H9 (cell line): ENCODE measurements at regions not wholly inside any gene's neighbourhood (a gene's known extent, or its start where the extent isn't known, plus 50 kb on each side); places are given as distances from the start of the nearest gene placed in this dataset.

Experiments
- DNase-seq: peaks from one replicate; pipeline ENCODE4 v3.0.0-alpha.2; 2017
- H2AFZ ChIP-seq: one replicate; pipeline ENCODE4 v1.6.1; 2013; ENCODE audit warnings: mild to moderate bottlenecking, low read length, control low read depth, moderate library complexity
- H2AK5ac ChIP-seq: 2 replicates; pipeline ENCODE4 v1.6.1; 2013; ENCODE audit warnings: low read length, control low read depth, mixed read lengths; ENCODE audit not compliant: insufficient read length
- H2BK120ac ChIP-seq: one replicate; pipeline ENCODE4 v1.6.1; 2013; ENCODE audit warnings: low read depth, mild to moderate bottlenecking, low read length, control low read depth, inconsistent platforms; ENCODE audit not compliant: poor library complexity, severe bottlenecking
- H2BK12ac ChIP-seq: 2 replicates; pipeline ENCODE4 v1.6.1; 2013; ENCODE audit warnings: low read length, control low read depth, mixed read lengths, low read depth; ENCODE audit not compliant: insufficient read length
- H2BK15ac ChIP-seq: 2 replicates; pipeline ENCODE4 v1.6.1; 2013; ENCODE audit warnings: low read depth, low read length, control low read depth
- H2BK20ac ChIP-seq: one replicate; pipeline ENCODE4 v1.6.1; 2013; ENCODE audit warnings: low read depth, mild to moderate bottlenecking, low read length, control low read depth, inconsistent platforms; ENCODE audit not compliant: poor library complexity, severe bottlenecking
- H2BK5ac ChIP-seq: 2 replicates; pipeline ENCODE4 v1.6.1; 2013; ENCODE audit warnings: low read length, control low read depth, mixed read lengths; ENCODE audit not compliant: insufficient read length
- H3K14ac ChIP-seq: 2 replicates; pipeline ENCODE4 v1.6.1; 2013; ENCODE audit warnings: low read length, control low read depth; ENCODE audit not compliant: insufficient read depth
- H3K18ac ChIP-seq: 2 replicates; pipeline ENCODE4 v1.6.1; 2013; ENCODE audit warnings: low read depth, mild to moderate bottlenecking, mixed read lengths, low read length, control low read depth; ENCODE audit not compliant: insufficient read length
- H3K23ac ChIP-seq: 2 replicates; pipeline ENCODE4 v1.6.1; 2013; ENCODE audit warnings: low read length, control low read depth, mixed read lengths, low read depth; ENCODE audit not compliant: insufficient read length
- H3K23me2 ChIP-seq: 2 replicates; pipeline ENCODE4 v1.6.1; 2013; ENCODE audit warnings: low read depth, mild to moderate bottlenecking, mixed read lengths, low read length, control low read depth; ENCODE audit not compliant: insufficient read length, poor library complexity, severe bottlenecking
- H3K27ac ChIP-seq: 2 replicates; pipeline ENCODE4 v1.5.1; 2013; ENCODE audit warnings: low read length, control low read depth, mixed read lengths, low read depth; ENCODE audit not compliant: insufficient read length
- H3K27me3 ChIP-seq: 2 replicates; pipeline ENCODE4 v1.6.1; 2013; ENCODE audit warnings: low read length, control low read depth, inconsistent platforms; ENCODE audit not compliant: insufficient read depth
- H3K4ac ChIP-seq: 2 replicates; pipeline ENCODE4 v1.6.1; 2013; ENCODE audit warnings: low read depth, mild to moderate bottlenecking, control low read depth, inconsistent platforms, low read length, moderate library complexity
- H3K4me1 ChIP-seq: 2 replicates; pipeline ENCODE4 v1.6.1; 2013; ENCODE audit warnings: low read length, control low read depth, inconsistent platforms; ENCODE audit not compliant: insufficient read depth
- H3K4me2 ChIP-seq: 2 replicates; pipeline ENCODE4 v1.6.1; 2013; ENCODE audit warnings: low read length, control low read depth, mixed read lengths; ENCODE audit not compliant: insufficient read length, insufficient read depth
- H3K56ac ChIP-seq: 2 replicates; pipeline ENCODE4 v1.6.1; 2013; ENCODE audit warnings: low read depth, mild to moderate bottlenecking, mixed read lengths, low read length, control low read depth; ENCODE audit not compliant: insufficient read length
- H3K79me1 ChIP-seq: 2 replicates; pipeline ENCODE4 v1.6.1; 2013; ENCODE audit warnings: low read depth, mild to moderate bottlenecking, moderate library complexity, low read length, control low read depth, inconsistent platforms; ENCODE audit not compliant: insufficient read depth, poor library complexity, severe bottlenecking
- H3K79me2 ChIP-seq: 2 replicates; pipeline ENCODE4 v1.6.1; 2013; ENCODE audit warnings: low read length, control low read depth, inconsistent platforms; ENCODE audit not compliant: insufficient read depth
- H3K9ac ChIP-seq: 2 replicates; pipeline ENCODE4 v1.6.1; 2013; ENCODE audit warnings: low read length, control low read depth, mixed read lengths; ENCODE audit not compliant: insufficient read length; ENCODE audit errors: extremely low read depth
- H3K9me3 ChIP-seq: one replicate; pipeline ENCODE4 v1.6.1; 2013; ENCODE audit warnings: low read depth, low read length, inconsistent platforms; ENCODE audit not compliant: control insufficient read depth
- H3T11ph ChIP-seq: one replicate; pipeline ENCODE4 v1.6.1; 2013; ENCODE audit warnings: mild to moderate bottlenecking, low read length, control low read depth, inconsistent platforms
- H4K20me1 ChIP-seq: one replicate; pipeline ENCODE4 v1.6.1; 2013; ENCODE audit not compliant: control insufficient read depth, insufficient read length, insufficient read depth
- H4K5ac ChIP-seq: 2 replicates; pipeline ENCODE4 v1.6.1; 2013; ENCODE audit warnings: low read depth, mild to moderate bottlenecking, mixed read lengths, low read length, control low read depth; ENCODE audit not compliant: insufficient read length
- H4K8ac ChIP-seq: replicated peaks from 2 replicates; pipeline ENCODE4 v1.6.1; 2013; ENCODE audit warnings: low read length, control low read depth, mixed read lengths, low read depth; ENCODE audit not compliant: insufficient read length
- H4K91ac ChIP-seq: 2 replicates; pipeline ENCODE4 v1.6.1; 2013; ENCODE audit warnings: low read depth, mild to moderate bottlenecking, moderate library complexity, mixed read lengths, low read length, control low read depth; ENCODE audit not compliant: insufficient read length
- H3K27ac Mint-ChIP-seq, 3 experiments: 2 replicates in 2 of 3; 3 replicates in 1 of 3; pipeline ENCODE4 v1.8.0; 2020 to 2021; ENCODE audit warnings: mixed read lengths in 3 of 3, mild to moderate bottlenecking in 1 of 3, moderate library complexity in 1 of 3
- H3K27me3 Mint-ChIP-seq: 2 replicates; pipeline ENCODE4 v1.8.0; 2021; ENCODE audit warnings: low read depth, mild to moderate bottlenecking, moderate library complexity, mixed read lengths
- H3K36me3 Mint-ChIP-seq, 3 experiments: 2 replicates in 2 of 3; 3 replicates in 1 of 3; pipeline ENCODE4 v1.8.0; 2020 to 2021; ENCODE audit warnings: low read depth in 3 of 3, mixed read lengths in 3 of 3; ENCODE audit not compliant: insufficient read depth in 1 of 3
- H3K4me1 Mint-ChIP-seq, 2 experiments: 2 replicates each; pipeline ENCODE4 v1.8.0; 2020; ENCODE audit warnings: mixed read lengths in 2 of 2
- H3K4me3 Mint-ChIP-seq, 2 experiments: 2 replicates in 1 of 2; 3 replicates in 1 of 2; pipeline ENCODE4 v1.8.0; 2020 to 2021; ENCODE audit warnings: mild to moderate bottlenecking in 2 of 2, mixed read lengths in 2 of 2, moderate library complexity in 1 of 2
- H3K9me3 Mint-ChIP-seq, 2 experiments: 2 replicates in 1 of 2; 3 replicates in 1 of 2; pipeline ENCODE4 v1.8.0; 2020; ENCODE audit warnings: mild to moderate bottlenecking in 2 of 2, mixed read lengths in 2 of 2, moderate library complexity in 1 of 2
- whole genome bisulfite sequencing: extraction: QIAGEN DNeasy Blood & Tissue Kit; methylation state at CpG from one replicate; pipeline ENCODE4 v1.1.7; 2013; ENCODE audit warnings: missing lambda C conversion rate, low lambda C conversion rate, mixed read lengths; ENCODE audit not compliant: insufficient read length; ENCODE audit errors: extremely low coverage; 5-methylcytosine and 5-hydroxymethylcytosine counted together
- TF ChIP-seq, protein P1 (sequence below): fragments of 200-600 bp; sonication (generic); conservative IDR thresholded peaks from 3 replicates; pipeline ENCODE4 v1.8.0; 2021; ENCODE audit warnings: antibody characterized with exemption, mild to moderate bottlenecking

DNA sequence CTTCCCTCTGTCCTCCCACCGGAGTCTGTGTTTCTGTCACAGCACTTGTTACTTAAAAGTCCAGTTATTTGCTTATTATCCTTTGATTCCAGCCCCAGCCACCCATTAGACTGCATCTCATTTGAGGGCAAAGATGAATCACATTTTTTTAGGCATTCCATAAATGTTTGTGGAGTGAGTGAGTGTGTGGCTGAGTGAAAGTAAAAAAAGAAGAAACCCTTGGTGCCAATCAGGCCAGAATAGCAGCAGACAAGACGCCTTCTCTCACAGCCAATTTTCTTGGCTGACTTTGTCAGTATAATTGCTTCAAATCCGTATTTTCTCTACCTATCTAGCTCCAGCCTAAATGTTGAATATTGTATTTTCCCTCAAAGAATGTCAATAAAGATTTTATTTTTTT is 613.0 kb upstream of the WWC1 start:
- Histone ChIP-seq H2BK15ac (no peak overlapping the region), H4K8ac (no peak overlapping the region), H2BK5ac (no peak overlapping the region), H4K91ac (no peak overlapping the region), H2BK20ac (no peak overlapping the region), H3K9me3 (no peaks in the 10 kb centered on the region), H3K79me2 (no peaks in the 10 kb centered on the region), H3T11ph (no peak overlapping the region), H3K27ac (no peak overlapping the region), H3K23me2 (no peaks in the 10 kb centered on the region), H2BK120ac (no peak overlapping the region), H3K79me1 (no peaks in the 10 kb centered on the region), H4K5ac (no peak overlapping the region), H3K4me2 (no peak overlapping the region), H3K4me1 (no peaks in the 10 kb centered on the region), H3K18ac (no peak overlapping the region), H3K4ac (no peak overlapping the region), H2AK5ac (no peak overlapping the region), H4K20me1 (no peaks in the 10 kb centered on the region), H3K9ac (no peak overlapping the region), H2AFZ (no peak overlapping the region), H3K27me3 (no peaks in the 10 kb centered on the region), H3K14ac (no peak overlapping the region), H3K23ac (no peak overlapping the region), H3K56ac (no peak overlapping the region), H2BK12ac (no peak overlapping the region)
- Mint-ChIP-seq H3K36me3 (peaks cover 0 to 6% (median 0%) of the 10 kb centered on the region in 3 experiments; a peak in 3 of 7 replicates), H3K27me3 (no peaks in the 10 kb centered on the region), H3K4me3 (no peak overlapping the region), H3K27ac (0 out of 7 replicates have a peak overlapping the region, but pooled peaks of 1 of the 3 experiments have one; percentile 17), H3K9me3 (peaks cover 10% of the 10 kb centered on the region in 2 experiments; a peak in 4 of 5 replicates), H3K4me1 (peaks cover 3 to 4% of the 10 kb centered on the region in 2 experiments; a peak in 2 of 4 replicates)
- TF ChIP-seq, protein P1, sequence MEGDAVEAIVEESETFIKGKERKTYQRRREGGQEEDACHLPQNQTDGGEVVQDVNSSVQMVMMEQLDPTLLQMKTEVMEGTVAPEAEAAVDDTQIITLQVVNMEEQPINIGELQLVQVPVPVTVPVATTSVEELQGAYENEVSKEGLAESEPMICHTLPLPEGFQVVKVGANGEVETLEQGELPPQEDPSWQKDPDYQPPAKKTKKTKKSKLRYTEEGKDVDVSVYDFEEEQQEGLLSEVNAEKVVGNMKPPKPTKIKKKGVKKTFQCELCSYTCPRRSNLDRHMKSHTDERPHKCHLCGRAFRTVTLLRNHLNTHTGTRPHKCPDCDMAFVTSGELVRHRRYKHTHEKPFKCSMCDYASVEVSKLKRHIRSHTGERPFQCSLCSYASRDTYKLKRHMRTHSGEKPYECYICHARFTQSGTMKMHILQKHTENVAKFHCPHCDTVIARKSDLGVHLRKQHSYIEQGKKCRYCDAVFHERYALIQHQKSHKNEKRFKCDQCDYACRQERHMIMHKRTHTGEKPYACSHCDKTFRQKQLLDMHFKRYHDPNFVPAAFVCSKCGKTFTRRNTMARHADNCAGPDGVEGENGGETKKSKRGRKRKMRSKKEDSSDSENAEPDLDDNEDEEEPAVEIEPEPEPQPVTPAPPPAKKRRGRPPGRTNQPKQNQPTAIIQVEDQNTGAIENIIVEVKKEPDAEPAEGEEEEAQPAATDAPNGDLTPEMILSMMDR: no peak
- DNase-seq: no peak
- no CpG with 5 or more reads among the region's 3 CpGs for WGBS
